Aorta (tissue), 5 donors: ENCODE measurements at regions not wholly inside any gene's neighbourhood (a gene's known extent, or its start where the extent isn't known, plus 50 kb on each side); places are given as distances from the start of the nearest gene placed in this dataset.

ENCODE experiments used
- ATAC-seq: fragments of 200-7000 bp; cut with Tn5 transposase; one replicate; pipeline ENCODE4 v1.9.1; 2022; ENCODE audit warnings: moderate library complexity; ENCODE audit not compliant: low FRiP score
- DNase-seq, 2 donors: peaks; one replicate each; pipeline ENCODE4 v3.0.0-alpha.2; 2020
- H3K27ac ChIP-seq, 2 donors: one replicate each; pipeline ENCODE4 v1.5.1; 2013; ENCODE audit warnings: low read length in 2 of 2, mild to moderate bottlenecking in 2 of 2, moderate library complexity in 2 of 2, control low read depth in 1 of 2, inconsistent platforms in 1 of 2, low read depth in 1 of 2
- H3K27me3 ChIP-seq, 2 donors: one replicate each; pipeline ENCODE4 v1.6.1; 2013; ENCODE audit warnings: control low read depth in 1 of 2, low read length in 1 of 2, mild to moderate bottlenecking in 1 of 2, moderate library complexity in 1 of 2; ENCODE audit not compliant: insufficient read depth in 2 of 2, control insufficient read depth in 1 of 2
- H3K36me3 ChIP-seq, 2 donors: one replicate each; pipeline ENCODE4 v1.6.1; 2013; ENCODE audit warnings: control low read depth in 1 of 2, low read length in 1 of 2, mild to moderate bottlenecking in 1 of 2; ENCODE audit not compliant: insufficient read depth in 2 of 2, control insufficient read depth in 1 of 2
- H3K4me1 ChIP-seq, 2 donors: one replicate each; pipeline ENCODE4 v1.6.1; 2013; ENCODE audit warnings: low read length in 2 of 2, control low read depth in 1 of 2, mild to moderate bottlenecking in 1 of 2, moderate library complexity in 1 of 2; ENCODE audit not compliant: insufficient read depth in 2 of 2, control insufficient read depth in 1 of 2
- H3K4me3 ChIP-seq, 2 donors: one replicate each; pipeline ENCODE4 v1.5.1; 2013; ENCODE audit warnings: low read length in 2 of 2, control low read depth in 1 of 2, mild to moderate bottlenecking in 1 of 2
- H3K9me3 ChIP-seq: one replicate; pipeline ENCODE4 v1.6.1; 2013; ENCODE audit warnings: mild to moderate bottlenecking, low read length; ENCODE audit not compliant: control insufficient read depth
- WGBS, 2 donors: extraction: QIAGEN DNeasy Blood & Tissue Kit; methylation state at CpG; one replicate each; pipeline ENCODE4 v1.1.7; 2013; 5-methylcytosine and 5-hydroxymethylcytosine counted together
- intact Hi-C, 2 donors: fragments of 100-400 bp; cut with DNase I; formaldehyde crosslinking; loops; one replicate each; pipeline versions ENCODE4 v1.14.2 to v1.15.0; 2022
- donor health status: healthy with polysubstance abuse.
- donor health status: Bipolar disorder and iron deficiency.
- donor health status: DM: no; HTN: no; CAD: no.
- donor health status: DM: no; HTN: no; CAD: no.
- donor health status: DM: yes; HTN: yes; CAD: no.

- H3K27ac ChIP-seq = no peak overlapping the region
- intact Hi-C loops = no loop called here
- H3K4me1 ChIP-seq = no peaks in the 10 kb centered on the region
- H3K36me3 ChIP-seq = no peaks in the 10 kb centered on the region
- ATAC-seq = no peak
- H3K4me3 ChIP-seq = no peak overlapping the region
- H3K27me3 ChIP-seq = no peaks in the 10 kb centered on the region
- 73 to 82% methylated on average over 3 of the region's 3 CpGs for WGBS, 2 donors
- H3K9me3 ChIP-seq = no peaks in the 10 kb centered on the region
- no peak for DNase-seq
Observed at GRCh38 chr2:161008311-161008710, 151.9 kb upstream of the TANK start.

DNA sequence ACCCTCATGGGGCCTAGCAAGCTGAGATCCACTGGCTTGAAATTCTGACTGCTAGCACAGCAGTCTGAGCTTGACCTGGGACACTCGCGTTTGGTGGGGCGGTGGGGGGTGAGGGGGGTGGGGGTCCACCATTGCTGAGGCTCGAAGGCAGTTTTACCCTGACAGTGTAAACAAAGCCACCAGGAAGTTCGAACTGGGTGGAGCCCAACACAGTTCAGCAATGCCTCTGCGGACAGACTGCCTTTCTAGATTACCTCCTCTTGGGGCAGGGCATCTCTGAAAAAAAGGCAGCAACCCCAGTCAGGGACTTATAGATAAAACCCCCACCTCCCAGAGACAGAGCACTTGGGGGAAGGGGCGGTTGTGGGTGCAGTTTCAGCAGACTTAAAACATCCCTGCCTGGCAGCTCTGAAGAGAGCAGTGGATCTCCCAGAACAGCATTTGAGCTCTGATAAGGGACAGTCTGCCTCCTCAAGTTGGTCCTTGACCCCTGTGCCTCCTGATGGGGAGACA is 149.7 kb upstream of the TANK start:
- no peak for DNase-seq
- Histone ChIP-seq H3K9me3 (no peaks in the 10 kb centered on the region), H3K27ac (no peak overlapping the region), H3K36me3 (no peaks in the 10 kb centered on the region), H3K4me1 (no peaks in the 10 kb centered on the region), H3K4me3 (no peak overlapping the region), H3K27me3 (no peaks in the 10 kb centered on the region)
- intact Hi-C loops = no loop called here
- WGBS, 2 donors = 65 to 69% methylated on average over 7 of the region's 7 CpGs
- no peak for ATAC-seq

GRCh38 chr2:161017780-161018470 is 142.3 kb upstream of the TANK start:
- ATAC-seq (no peak), DNase-seq (no peak)
- H3K36me3 ChIP-seq = no peaks in the 10 kb centered on the region
- no peaks in the 10 kb centered on the region for H3K27me3 ChIP-seq
- H3K4me3 ChIP-seq = no peak overlapping the region
- no peak overlapping the region for H3K27ac ChIP-seq
- WGBS, 2 donors = 45 to 46% methylated on average over 3 of the region's 3 CpGs
- H3K9me3 ChIP-seq = no peaks in the 10 kb centered on the region
- no peaks in the 10 kb centered on the region for H3K4me1 ChIP-seq
- intact Hi-C loops = no loop called here

GRCh38 chr2:161019311-161019710 is 140.9 kb upstream of the TANK start:
- no peaks in the 10 kb centered on the region for H3K36me3 ChIP-seq
- ATAC-seq (no peak), DNase-seq (no peak)
- no peaks in the 10 kb centered on the region for H3K27me3 ChIP-seq
- intact Hi-C loops = no loop called here
- WGBS, 2 donors = 87 to 95% methylated on average over 5 of the region's 5 CpGs
- H3K9me3 ChIP-seq = no peaks in the 10 kb centered on the region
- no peaks in the 10 kb centered on the region for H3K4me1 ChIP-seq
- H3K27ac ChIP-seq = no peak overlapping the region
- H3K4me3 ChIP-seq = no peak overlapping the region

- H3K4me1 ChIP-seq = no peaks in the 10 kb centered on the region
- no peak overlapping the region for H3K4me3 ChIP-seq
- H3K9me3 ChIP-seq = no peaks in the 10 kb centered on the region
- 95 to 99% methylated on average over 2 of the region's 2 CpGs for WGBS, 2 donors
- no peaks in the 10 kb centered on the region for H3K36me3 ChIP-seq
- ATAC-seq = no peak
- H3K27ac ChIP-seq = no peak overlapping the region
- intact Hi-C loops = no loop called here
- H3K27me3 ChIP-seq = no peaks in the 10 kb centered on the region
- no peak for DNase-seq
Observed at GRCh38 chr2:161020437-161020836, 139.8 kb upstream of the TANK start.

GRCh38 chr2:161028581-161028980 is 131.6 kb upstream of the TANK start:
- no peaks in the 10 kb centered on the region for H3K36me3 ChIP-seq
- H3K4me3 ChIP-seq = no peak overlapping the region
- H3K27ac ChIP-seq = no peak overlapping the region
- H3K27me3 ChIP-seq = no peaks in the 10 kb centered on the region
- no peak for ATAC-seq
- DNase-seq = no peak
- H3K4me1 ChIP-seq = peaks cover 0 to 5% of the 10 kb centered on the region in 2 donors
- intact Hi-C loops = no loop called here
- WGBS, 2 donors = 96 to 97% methylated on average over 1 of the region's 1 CpG
- no peaks in the 10 kb centered on the region for H3K9me3 ChIP-seq

- no peak for ATAC-seq
- Histone ChIP-seq H3K9me3 (no peaks in the 10 kb centered on the region), H3K27ac (no peak overlapping the region), H3K36me3 (no peaks in the 10 kb centered on the region), H3K4me3 (no peak overlapping the region), H3K27me3 (no peaks in the 10 kb centered on the region), H3K4me1 (peaks cover 0 to 5% of the 10 kb centered on the region in 2 donors)
- DNase-seq = no peak
- intact Hi-C loops = no loop called here
- WGBS, 2 donors = 94 to 95% methylated on average over 5 of the region's 5 CpGs
Observed at GRCh38 chr2:161029321-161029720, 130.9 kb upstream of the TANK start.

GRCh38 chr2:161030260-161031063 is 129.8 kb upstream of the TANK start:
- 12 to 24% methylated on average over 3 of the region's 3 CpGs for WGBS, 2 donors
- H3K4me3 ChIP-seq = no peak overlapping the region
- peak overlapping the region; percentile 43 to 85 for H3K27ac ChIP-seq
- intact Hi-C loops = no loop called here
- H3K36me3 ChIP-seq = no peaks in the 10 kb centered on the region
- DNase-seq (no peak), ATAC-seq (peak; percentile 95)
- peaks cover 0 to 5% of the 10 kb centered on the region in 2 donors for H3K4me1 ChIP-seq
- no peaks in the 10 kb centered on the region for H3K27me3 ChIP-seq
- no peaks in the 10 kb centered on the region for H3K9me3 ChIP-seq

GRCh38 chr2:161031511-161031910 is 128.7 kb upstream of the TANK start:
- DNase-seq (no peak), ATAC-seq (no peak)
- no peaks in the 10 kb centered on the region for H3K27me3 ChIP-seq
- H3K9me3 ChIP-seq = no peaks in the 10 kb centered on the region
- 98 to 99% methylated on average over 3 of the region's 3 CpGs for WGBS, 2 donors
- intact Hi-C loops = no loop called here
- no peaks in the 10 kb centered on the region for H3K36me3 ChIP-seq
- no peak overlapping the region for H3K4me3 ChIP-seq
- H3K27ac ChIP-seq = no peak overlapping the region
- H3K4me1 ChIP-seq = peaks cover 0 to 5% of the 10 kb centered on the region in 2 donors
